Ascending aorta (tissue), 2 donors: ENCODE measurements at regions not wholly inside any gene's neighbourhood (a gene's known extent, or its start where the extent isn't known, plus 50 kb on each side); places are given as distances from the start of the nearest gene placed in this dataset.

ENCODE experiments used
- DNase-seq, 2 donors: peaks; one replicate each; pipeline ENCODE4 v3.0.0-alpha.2; 2019; ENCODE audit warnings: low spot score in 2 of 2
- H3K27ac ChIP-seq, 2 donors: fragments of 200-600 bp; sonication (generic); one replicate each; pipeline ENCODE4 v1.5.1; 2016 to 2017; ENCODE audit warnings: mild to moderate bottlenecking in 1 of 2
- H3K27me3 ChIP-seq: fragments of 200-600 bp; sonication (generic); one replicate; pipeline ENCODE4 v1.5.1; 2017
- H3K36me3 ChIP-seq, 2 donors: fragments of 200-600 bp; sonication (generic); one replicate each; pipeline ENCODE4 v1.5.1; 2016
- H3K4me1 ChIP-seq, 2 donors: fragments of 200-600 bp; sonication (generic); one replicate each; pipeline ENCODE4 v1.5.1; 2016 to 2017; ENCODE audit warnings: mild to moderate bottlenecking in 1 of 2
- H3K4me3 ChIP-seq, 2 donors: fragments of 200-600 bp; sonication (generic); one replicate each; pipeline ENCODE4 v1.5.1; 2016 to 2017; ENCODE audit warnings: mild to moderate bottlenecking in 1 of 2
- H3K9me3 ChIP-seq, 2 donors: fragments of 200-600 bp; sonication (generic); one replicate each; pipeline ENCODE4 v1.5.1; 2016
- intact Hi-C: fragments of 100-400 bp; cut with DNase I; formaldehyde crosslinking; loops from one replicate; pipeline ENCODE4 v1.15.1; 2023
- TF ChIP-seq, protein P1 (sequence below), 3 experiments: fragments of 200-600 bp in 2 of 3; fragments of 450-650 bp in 1 of 3; sonication (generic) in 2 of 3; IDR thresholded peaks; one replicate each; pipeline ENCODE4 v1.5.1; 2016 to 2019; ENCODE audit warnings: antibody characterized with exemption in 3 of 3, mild to moderate bottlenecking in 1 of 3, moderate library complexity in 1 of 3

DNA sequence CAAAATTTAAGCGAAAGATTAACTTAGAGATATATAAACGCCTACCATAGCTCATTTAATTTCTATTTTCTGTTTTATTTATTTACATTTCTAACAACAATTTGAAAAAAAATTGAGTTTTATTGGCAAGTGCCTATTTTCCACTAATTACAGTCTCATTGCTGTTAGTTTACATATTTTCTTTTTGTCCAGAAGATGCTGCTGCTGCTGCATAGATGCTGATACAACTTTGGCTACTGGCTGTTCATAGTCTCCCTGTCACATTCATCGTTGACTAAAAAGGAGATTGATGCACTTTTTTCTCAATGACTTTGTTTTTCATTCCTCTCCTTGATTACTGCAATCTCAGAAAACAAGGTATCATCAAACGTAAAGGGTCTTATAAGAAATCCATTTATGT, 235.4 kb downstream of the CDH9 start:
- no peaks in the 10 kb centered on the region for H3K9me3 ChIP-seq
- no peaks in the 10 kb centered on the region for H3K27me3 ChIP-seq
- DNase-seq = no peak
- TF ChIP-seq, protein P1, sequence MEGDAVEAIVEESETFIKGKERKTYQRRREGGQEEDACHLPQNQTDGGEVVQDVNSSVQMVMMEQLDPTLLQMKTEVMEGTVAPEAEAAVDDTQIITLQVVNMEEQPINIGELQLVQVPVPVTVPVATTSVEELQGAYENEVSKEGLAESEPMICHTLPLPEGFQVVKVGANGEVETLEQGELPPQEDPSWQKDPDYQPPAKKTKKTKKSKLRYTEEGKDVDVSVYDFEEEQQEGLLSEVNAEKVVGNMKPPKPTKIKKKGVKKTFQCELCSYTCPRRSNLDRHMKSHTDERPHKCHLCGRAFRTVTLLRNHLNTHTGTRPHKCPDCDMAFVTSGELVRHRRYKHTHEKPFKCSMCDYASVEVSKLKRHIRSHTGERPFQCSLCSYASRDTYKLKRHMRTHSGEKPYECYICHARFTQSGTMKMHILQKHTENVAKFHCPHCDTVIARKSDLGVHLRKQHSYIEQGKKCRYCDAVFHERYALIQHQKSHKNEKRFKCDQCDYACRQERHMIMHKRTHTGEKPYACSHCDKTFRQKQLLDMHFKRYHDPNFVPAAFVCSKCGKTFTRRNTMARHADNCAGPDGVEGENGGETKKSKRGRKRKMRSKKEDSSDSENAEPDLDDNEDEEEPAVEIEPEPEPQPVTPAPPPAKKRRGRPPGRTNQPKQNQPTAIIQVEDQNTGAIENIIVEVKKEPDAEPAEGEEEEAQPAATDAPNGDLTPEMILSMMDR (IDR thresholded peaks at IDR 0.05) = no peak
- no peaks in the 10 kb centered on the region for H3K36me3 ChIP-seq
- intact Hi-C loops = no loop called here
- H3K4me3 ChIP-seq = no peak overlapping the region
- no peaks in the 10 kb centered on the region for H3K4me1 ChIP-seq
- H3K27ac ChIP-seq = no peak overlapping the region

DNA sequence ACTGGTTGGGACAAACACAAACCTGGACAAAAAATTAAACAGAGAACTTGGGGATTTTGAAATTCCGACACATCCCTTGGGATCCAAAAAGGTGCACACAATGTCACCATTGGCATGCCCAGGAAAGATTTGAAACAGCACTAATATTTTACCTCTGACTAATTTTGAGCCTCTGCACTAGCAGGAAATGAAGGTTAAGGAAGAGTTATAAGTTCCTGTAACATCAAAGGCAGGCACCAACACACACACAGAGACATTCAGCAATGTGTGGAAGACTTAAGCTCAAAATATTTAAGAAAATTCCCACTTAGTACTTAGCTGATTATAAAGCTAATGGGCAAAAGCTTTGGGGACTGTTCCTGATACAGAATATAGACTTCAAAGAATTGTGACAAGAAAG, 247.0 kb downstream of the CDH9 start:
- TF ChIP-seq, protein P1 (IDR thresholded peaks at IDR 0.05) = no peak
- Histone ChIP-seq H3K9me3 (no peaks in the 10 kb centered on the region), H3K4me3 (no peak overlapping the region), H3K36me3 (no peaks in the 10 kb centered on the region), H3K4me1 (no peaks in the 10 kb centered on the region), H3K27ac (no peak overlapping the region), H3K27me3 (no peaks in the 10 kb centered on the region)
- no peak for DNase-seq
- intact Hi-C loops = no loop called here

DNA sequence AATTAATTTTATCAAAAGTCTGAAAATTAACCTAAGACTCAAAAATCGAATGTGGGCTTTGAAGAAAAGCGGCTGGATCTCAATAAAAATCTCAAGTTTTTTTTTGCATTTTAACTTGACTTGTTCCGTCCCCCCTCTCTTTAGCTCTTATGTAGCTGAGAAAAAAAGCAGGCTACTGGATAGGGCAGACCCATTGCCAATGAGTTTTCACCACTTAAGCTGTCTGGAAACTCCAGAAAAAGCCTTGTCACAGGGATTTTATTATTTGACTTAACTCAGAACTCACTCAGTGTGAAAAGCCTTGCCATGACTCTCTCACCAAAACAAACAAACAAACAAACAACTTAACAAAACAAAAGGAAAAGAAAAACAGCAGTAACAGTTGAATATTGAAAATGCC, 247.4 kb downstream of the CDH9 start:
- no peaks in the 10 kb centered on the region for H3K27me3 ChIP-seq
- DNase-seq = no peak
- intact Hi-C loops = no loop called here
- TF ChIP-seq, protein P1 (IDR thresholded peaks at IDR 0.05) = no peak
- H3K36me3 ChIP-seq = no peaks in the 10 kb centered on the region
- no peak overlapping the region for H3K27ac ChIP-seq
- no peaks in the 10 kb centered on the region for H3K4me1 ChIP-seq
- H3K4me3 ChIP-seq = no peak overlapping the region
- H3K9me3 ChIP-seq = no peaks in the 10 kb centered on the region

DNA sequence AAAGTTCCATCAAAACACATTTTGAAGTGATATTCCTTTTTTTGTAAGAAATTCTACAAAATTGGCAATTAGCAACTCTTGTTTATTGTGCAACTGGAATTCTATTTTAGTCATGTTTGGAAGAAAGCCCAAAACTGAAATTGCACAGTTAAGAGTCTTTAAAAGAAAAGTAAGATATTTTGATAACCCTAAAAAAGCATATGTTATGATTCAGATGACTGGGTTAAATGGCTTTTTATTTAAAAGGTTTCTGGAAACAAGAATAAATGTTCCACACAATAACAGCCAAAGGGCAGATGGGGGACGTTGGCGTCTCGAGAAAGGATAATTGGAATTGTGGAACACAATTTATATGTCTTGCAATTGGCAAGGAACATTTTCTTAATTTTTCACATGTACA, 275.2 kb downstream of the CDH9 start:
- TF ChIP-seq, protein P1 (IDR thresholded peaks at IDR 0.05) = no peak
- no peak for DNase-seq
- no peaks in the 10 kb centered on the region for H3K9me3 ChIP-seq
- no peaks in the 10 kb centered on the region for H3K4me1 ChIP-seq
- no peak overlapping the region for H3K27ac ChIP-seq
- H3K36me3 ChIP-seq = no peaks in the 10 kb centered on the region
- intact Hi-C loops = no loop called here
- no peak overlapping the region for H3K4me3 ChIP-seq
- H3K27me3 ChIP-seq = no peaks in the 10 kb centered on the region

DNA sequence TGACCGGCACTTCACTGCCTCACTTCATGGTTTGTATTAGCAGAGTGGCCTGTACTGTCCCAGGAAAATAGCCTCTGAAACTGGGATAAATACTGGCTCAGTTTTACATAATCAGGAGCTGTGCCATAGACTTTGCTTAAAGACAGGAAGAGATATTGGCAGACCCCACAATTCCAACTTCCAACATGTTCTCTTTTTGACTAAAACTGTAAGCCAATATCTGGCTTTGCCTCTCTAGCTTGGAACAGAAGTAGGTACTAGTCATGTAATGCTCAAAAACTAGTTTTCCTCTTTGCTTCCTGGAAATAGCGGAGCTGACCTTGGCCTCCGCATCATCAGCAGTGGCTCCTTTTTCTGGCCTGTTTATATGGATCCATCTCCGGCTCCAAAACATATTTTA, 276.9 kb downstream of the CDH9 start:
- Histone ChIP-seq H3K4me3 (no peak overlapping the region), H3K4me1 (no peaks in the 10 kb centered on the region), H3K27me3 (no peaks in the 10 kb centered on the region), H3K36me3 (no peaks in the 10 kb centered on the region), H3K9me3 (no peaks in the 10 kb centered on the region), H3K27ac (no peak overlapping the region)
- TF ChIP-seq, protein P1 (IDR thresholded peaks at IDR 0.05) = no peak
- intact Hi-C loops = no loop called here
- DNase-seq = no peak

DNA sequence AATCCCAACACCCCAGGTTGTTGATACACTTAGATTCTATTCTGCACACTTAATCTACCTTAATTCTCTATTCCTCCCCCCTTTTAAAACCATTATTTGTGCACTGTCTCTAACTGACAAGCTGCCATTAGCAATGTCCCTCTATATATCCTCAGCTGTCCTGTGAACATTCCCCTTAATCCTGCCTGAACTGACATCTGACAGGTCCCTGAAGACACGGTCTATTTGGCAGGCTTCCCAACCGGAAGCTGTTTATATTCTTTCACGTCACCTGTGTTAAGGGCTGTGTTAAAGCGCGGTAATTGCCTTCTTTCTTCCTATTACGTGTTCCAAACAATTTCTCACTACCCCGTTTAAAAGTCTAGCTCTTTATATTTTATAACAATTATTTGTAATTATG, 277.3 kb downstream of the CDH9 start:
- Histone ChIP-seq H3K27me3 (no peaks in the 10 kb centered on the region), H3K4me1 (no peaks in the 10 kb centered on the region), H3K36me3 (no peaks in the 10 kb centered on the region), H3K9me3 (no peaks in the 10 kb centered on the region), H3K4me3 (no peak overlapping the region), H3K27ac (no peak overlapping the region)
- TF ChIP-seq, protein P1 (IDR thresholded peaks at IDR 0.05) = no peak
- intact Hi-C loops = no loop called here
- no peak for DNase-seq
